ENCODE measurements at regions not wholly inside any gene's neighbourhood (a gene's known extent, or its start where the extent isn't known, plus 50 kb on each side); places are given as distances from the start of the nearest gene placed in this dataset.

GRCh38 chr2:239769554-239770245 lies 255.4 kb downstream of the NDUFA10 start:
- Histone ChIP-seq H3K4me3 (ENCODE audit: low read length) (no peak overlapping the region), H3K36me3 (ENCODE audit: control insufficient read depth, insufficient read depth, low read length) (no peaks in the 10 kb centered on the region), H3K27ac (ENCODE audit: low read depth, low read length) (no peak overlapping the region), H3K27me3 (ENCODE audit: control insufficient read depth, insufficient read depth, low read length) (peaks cover under 1% of the 10 kb centered on the region), H3K9ac (ENCODE audit: low read length) (no peak overlapping the region), H3K4me1 (ENCODE audit: control insufficient read depth, insufficient read depth, low read length) (no peaks in the 10 kb centered on the region)

GRCh38 chr2:239768907-239769553 lies 256.1 kb downstream of the NDUFA10 start:
- H3K9ac ChIP-seq (ENCODE audit: low read length), result no peak overlapping the region
- H3K36me3 ChIP-seq (ENCODE audit: control insufficient read depth, insufficient read depth, low read length), result no peaks in the 10 kb centered on the region
- no peak overlapping the region for H3K27ac ChIP-seq (ENCODE audit: low read depth, low read length)
- H3K4me1 ChIP-seq (ENCODE audit: control insufficient read depth, insufficient read depth, low read length), result no peaks in the 10 kb centered on the region
- no peaks in the 10 kb centered on the region for H3K27me3 ChIP-seq (ENCODE audit: control insufficient read depth, insufficient read depth, low read length)
- no peak overlapping the region for H3K4me3 ChIP-seq (ENCODE audit: low read length)

GRCh38 chr2:239768031-239768790 lies 256.9 kb downstream of the NDUFA10 start:
- Histone ChIP-seq H3K4me1 (ENCODE audit: control insufficient read depth, insufficient read depth, low read length) (no peaks in the 10 kb centered on the region), H3K4me3 (ENCODE audit: low read length) (no peak overlapping the region), H3K9ac (ENCODE audit: low read length) (no peak overlapping the region), H3K27me3 (ENCODE audit: control insufficient read depth, insufficient read depth, low read length) (no peaks in the 10 kb centered on the region), H3K27ac (ENCODE audit: low read depth, low read length) (no peak overlapping the region), H3K36me3 (ENCODE audit: control insufficient read depth, insufficient read depth, low read length) (no peaks in the 10 kb centered on the region)

- no peak overlapping the region for H3K27ac ChIP-seq (ENCODE audit: low read depth, low read length)
- no peaks in the 10 kb centered on the region for H3K36me3 ChIP-seq (ENCODE audit: control insufficient read depth, insufficient read depth, low read length)
- H3K27me3 ChIP-seq (ENCODE audit: control insufficient read depth, insufficient read depth, low read length), result no peaks in the 10 kb centered on the region
- no peak overlapping the region for H3K9ac ChIP-seq (ENCODE audit: low read length)
- no peaks in the 10 kb centered on the region for H3K4me1 ChIP-seq (ENCODE audit: control insufficient read depth, insufficient read depth, low read length)
- no peak overlapping the region for H3K4me3 ChIP-seq (ENCODE audit: low read length)
Observed at GRCh38 chr2:239767021-239767905, 257.9 kb downstream of the NDUFA10 start.

GRCh38 chr2:239765911-239766310 lies 259.2 kb downstream of the NDUFA10 start:
- Histone ChIP-seq H3K27me3 (ENCODE audit: control insufficient read depth, insufficient read depth, low read length) (no peaks in the 10 kb centered on the region), H3K9ac (ENCODE audit: low read length) (no peak overlapping the region), H3K36me3 (ENCODE audit: control insufficient read depth, insufficient read depth, low read length) (no peaks in the 10 kb centered on the region), H3K27ac (ENCODE audit: low read depth, low read length) (no peak overlapping the region), H3K4me1 (ENCODE audit: control insufficient read depth, insufficient read depth, low read length) (no peaks in the 10 kb centered on the region), H3K4me3 (ENCODE audit: low read length) (no peak overlapping the region)

- Histone ChIP-seq H3K4me3 (ENCODE audit: low read length) (no peak overlapping the region), H3K36me3 (ENCODE audit: control insufficient read depth, insufficient read depth, low read length) (no peaks in the 10 kb centered on the region), H3K27ac (ENCODE audit: low read depth, low read length) (no peak overlapping the region), H3K27me3 (ENCODE audit: control insufficient read depth, insufficient read depth, low read length) (no peaks in the 10 kb centered on the region), H3K9ac (ENCODE audit: low read length) (no peak overlapping the region), H3K4me1 (ENCODE audit: control insufficient read depth, insufficient read depth, low read length) (no peaks in the 10 kb centered on the region)
Observed at GRCh38 chr2:239765076-239765845, 259.9 kb downstream of the NDUFA10 start.

GRCh38 chr2:239763433-239764097 lies 261.6 kb downstream of the NDUFA10 start:
- Histone ChIP-seq H3K9ac (ENCODE audit: low read length) (no peak overlapping the region), H3K27ac (ENCODE audit: low read depth, low read length) (no peak overlapping the region), H3K36me3 (ENCODE audit: control insufficient read depth, insufficient read depth, low read length) (no peaks in the 10 kb centered on the region), H3K4me3 (ENCODE audit: low read length) (no peak overlapping the region), H3K4me1 (ENCODE audit: control insufficient read depth, insufficient read depth, low read length) (no peaks in the 10 kb centered on the region), H3K27me3 (ENCODE audit: control insufficient read depth, insufficient read depth, low read length) (no peaks in the 10 kb centered on the region)

GRCh38 chr2:239762655-239763269 lies 262.4 kb downstream of the NDUFA10 start:
- Histone ChIP-seq H3K4me3 (ENCODE audit: low read length) (no peak overlapping the region), H3K4me1 (ENCODE audit: control insufficient read depth, insufficient read depth, low read length) (no peaks in the 10 kb centered on the region), H3K27ac (ENCODE audit: low read depth, low read length) (no peak overlapping the region), H3K36me3 (ENCODE audit: control insufficient read depth, insufficient read depth, low read length) (no peaks in the 10 kb centered on the region), H3K9ac (ENCODE audit: low read length) (no peak overlapping the region), H3K27me3 (ENCODE audit: control insufficient read depth, insufficient read depth, low read length) (no peaks in the 10 kb centered on the region)

GRCh38 chr2:239762106-239762505 lies 263.0 kb downstream of the NDUFA10 start:
- Histone ChIP-seq H3K4me1 (ENCODE audit: control insufficient read depth, insufficient read depth, low read length) (no peaks in the 10 kb centered on the region), H3K27me3 (ENCODE audit: control insufficient read depth, insufficient read depth, low read length) (no peaks in the 10 kb centered on the region), H3K9ac (ENCODE audit: low read length) (no peak overlapping the region), H3K36me3 (ENCODE audit: control insufficient read depth, insufficient read depth, low read length) (no peaks in the 10 kb centered on the region), H3K4me3 (ENCODE audit: low read length) (no peak overlapping the region), H3K27ac (ENCODE audit: low read depth, low read length) (no peak overlapping the region)

GRCh38 chr2:239760596-239760995 lies 264.5 kb downstream of the NDUFA10 start:
- H3K27me3 ChIP-seq (ENCODE audit: control insufficient read depth, insufficient read depth, low read length), result no peaks in the 10 kb centered on the region
- no peaks in the 10 kb centered on the region for H3K4me1 ChIP-seq (ENCODE audit: control insufficient read depth, insufficient read depth, low read length)

More at GRCh38 chr2:239760596-239760995, 264.5 kb downstream of the NDUFA10 start:
- Histone ChIP-seq H3K4me3 (ENCODE audit: low read length) (no peak overlapping the region), H3K36me3 (ENCODE audit: control insufficient read depth, insufficient read depth, low read length) (no peaks in the 10 kb centered on the region), H3K9ac (ENCODE audit: low read length) (no peak overlapping the region), H3K27ac (ENCODE audit: low read depth, low read length) (no peak overlapping the region)

Measured in rectal smooth muscle tissue (tissue), 1 donor.